Stimulated activated CD4-positive, alpha-beta T cell treated with anti-CD3 and anti-CD28 coated beads, Interleukin-12 subunit alpha, Interleukin-12 subunit beta, amount 100 ng/mL, for 24 hours (primary cell): ENCODE measurements at regions not wholly inside any gene's neighbourhood (a gene's known extent, or its start where the extent isn't known, plus 50 kb on each side); places are given as distances from the start of the nearest gene placed in this dataset.
A peak's percentile ranks its signal among the peaks of the same experiment; 100 is the strongest.

ENCODE experiments used
- DNase-seq, 2 experiments: peaks; one replicate each; pipeline ENCODE4 v3.0.0-alpha.2; 2020; ENCODE audit warnings: low read depth in 2 of 2

- no peak for DNase-seq
Observed at GRCh38 chr5:79871364-79872120, 119.5 kb downstream of the MTX3 start.

- no peak for DNase-seq
Observed at GRCh38 chr5:79868163-79868670, 122.8 kb downstream of the MTX3 start.

- DNase-seq = no peak
Observed at GRCh38 chr5:79865579-79865978, 125.5 kb downstream of the MTX3 start.

DNA sequence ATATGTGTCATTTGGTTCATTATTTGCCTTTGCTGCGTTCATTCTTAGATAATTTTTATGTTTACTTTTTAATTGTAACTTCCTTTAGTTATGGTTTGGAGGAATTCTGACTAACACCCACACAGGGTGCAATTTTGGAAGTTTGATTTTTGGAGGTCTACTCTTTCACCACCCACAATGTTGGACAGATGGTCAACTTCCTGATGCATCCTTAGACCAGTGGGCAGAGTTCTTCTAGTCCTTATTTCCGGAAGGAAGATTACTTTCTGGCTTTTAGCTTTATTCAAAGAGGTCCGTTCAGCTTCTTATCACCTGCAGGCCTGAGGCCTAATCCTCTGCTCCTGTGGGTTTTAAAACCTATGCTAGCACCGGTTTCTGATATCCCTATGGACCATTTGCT is 126.7 kb downstream of the MTX3 start:
- DNase-seq = no peak

DNA sequence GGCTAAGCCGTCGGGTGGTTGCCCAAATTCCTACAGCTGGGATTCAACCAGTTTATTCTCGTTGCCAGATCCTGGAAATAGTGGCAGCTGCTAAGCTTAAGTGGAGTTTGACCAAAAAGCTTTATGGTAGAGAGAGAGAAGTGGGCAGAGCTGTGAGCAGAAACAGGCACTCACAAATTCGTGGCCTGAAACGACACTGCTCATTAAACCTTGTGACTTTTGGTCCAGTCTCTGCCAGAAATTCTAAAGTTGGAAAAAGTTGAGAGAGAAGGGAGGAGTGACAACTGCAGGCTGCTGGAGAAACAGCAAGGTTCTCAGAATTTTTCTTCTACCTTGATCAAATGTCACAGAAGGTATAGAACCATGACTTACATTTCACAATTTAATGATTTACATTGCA is 131.5 kb downstream of the MTX3 start:
- DNase-seq = no peak

GRCh38 chr5:79858410-79858723 is 132.7 kb downstream of the MTX3 start:
- no peak for DNase-seq

- DNase-seq = peak; percentile 65 to 87
Observed at GRCh38 chr5:79857714-79858409, 133.2 kb downstream of the MTX3 start.

DNA sequence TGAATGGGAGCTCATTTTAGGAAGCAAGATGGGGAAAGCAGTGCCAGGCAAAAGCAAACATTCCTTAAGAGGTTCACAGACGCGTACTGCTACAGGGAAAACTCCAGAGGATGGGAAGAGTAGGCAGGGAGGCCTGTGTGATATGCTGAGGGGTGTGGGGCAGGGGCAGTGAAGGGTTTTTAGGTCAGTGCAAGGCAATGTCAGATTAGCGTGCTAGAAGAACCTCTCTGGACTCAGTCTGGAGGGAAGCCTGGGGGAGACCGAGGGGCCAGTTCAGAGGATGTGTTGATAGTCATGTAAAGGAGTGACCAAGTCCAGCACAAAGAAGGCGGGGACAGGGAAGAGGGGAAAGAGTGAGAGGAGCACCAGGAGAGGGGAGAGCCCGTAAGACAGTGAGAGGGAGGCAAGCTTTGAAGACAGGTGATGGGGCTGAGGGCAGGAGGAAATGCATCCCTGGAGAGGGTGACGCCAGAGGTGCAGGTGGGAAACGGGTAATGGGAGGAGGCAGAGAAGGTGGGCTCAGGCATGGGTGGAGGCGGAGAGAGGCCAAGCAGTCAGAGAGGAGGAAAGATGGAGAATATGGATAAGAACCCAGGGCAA is 134.5 kb downstream of the MTX3 start:
- DNase-seq = no peak

GRCh38 chr5:79853676-79854418 is 137.2 kb downstream of the MTX3 start:
- peak in 1 of 2 experiments; percentile 8 for DNase-seq

GRCh38 chr5:79853028-79853427 is 138.0 kb downstream of the MTX3 start:
- DNase-seq = no peak

GRCh38 chr5:79851391-79851863 is 139.6 kb downstream of the MTX3 start:
- no peak for DNase-seq

DNA sequence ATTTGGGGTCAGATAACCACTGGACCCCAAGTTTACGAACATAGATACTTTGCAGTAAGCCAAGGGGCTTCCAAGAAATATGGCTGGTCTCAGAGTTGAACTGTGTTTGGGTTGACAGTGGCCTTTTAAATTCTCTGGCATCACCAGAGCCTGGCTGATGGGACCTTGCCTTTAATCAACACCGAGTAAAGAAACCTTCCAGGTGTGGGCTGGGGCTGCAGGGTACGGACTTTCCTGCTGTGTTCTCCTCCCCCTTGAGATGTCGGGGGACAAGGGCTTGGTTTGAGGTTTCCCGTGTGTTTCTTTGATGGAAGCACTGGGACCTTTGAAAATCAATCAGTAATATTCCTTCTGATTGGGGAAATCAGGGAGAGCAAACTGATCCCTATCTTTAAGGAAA is 140.1 kb downstream of the MTX3 start:
- DNase-seq = no peak

- no peak for DNase-seq
Observed at GRCh38 chr5:79850316-79850822, 140.7 kb downstream of the MTX3 start.

DNA sequence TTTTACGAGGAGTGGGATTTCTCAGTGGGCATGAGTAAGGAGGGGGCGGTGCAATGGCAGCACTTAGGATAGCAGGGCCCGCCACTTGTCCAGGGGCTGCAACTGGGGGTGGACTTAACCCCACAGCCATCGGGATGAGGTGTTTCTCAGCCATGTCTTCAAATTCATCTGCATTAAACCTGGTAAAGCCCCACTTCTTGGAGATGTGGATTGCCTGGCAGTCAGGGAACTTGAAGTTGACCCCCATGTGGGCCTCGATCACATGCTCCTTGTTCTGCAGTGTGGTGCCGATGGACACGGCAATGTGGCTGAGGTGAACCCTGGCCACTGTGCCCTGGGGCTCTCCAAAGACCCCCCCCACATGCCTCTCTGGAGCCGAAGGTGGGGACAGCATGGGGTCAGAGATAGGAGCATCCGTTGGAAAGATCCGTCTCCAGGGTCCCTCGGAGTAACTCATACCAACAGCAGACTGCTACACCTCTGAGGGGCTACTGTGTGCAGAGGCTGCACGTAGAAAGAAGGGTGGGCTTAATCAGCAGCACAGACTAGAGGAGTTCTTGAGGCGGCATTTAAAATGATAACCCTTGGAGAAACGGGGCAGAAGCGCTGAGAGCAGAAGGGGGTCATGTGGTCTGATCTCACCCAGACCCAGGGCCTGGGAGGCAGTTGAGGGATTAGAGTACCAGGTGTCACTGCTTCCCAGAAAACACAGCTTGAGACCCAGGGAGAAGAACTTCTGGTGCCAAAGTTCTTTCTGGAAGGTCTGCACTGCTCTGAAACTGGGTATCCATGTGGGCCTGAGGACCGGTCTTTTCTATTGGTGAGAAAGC is 141.4 kb downstream of the MTX3 start:
- DNase-seq = no peak
